Fibroblast of lung (primary cell): ENCODE measurements at regions not wholly inside any gene's neighbourhood (a gene's known extent, or its start where the extent isn't known, plus 50 kb on each side); places are given as distances from the start of the nearest gene placed in this dataset.

Experiments used
- DNase-seq, 2 donors: peaks; one replicate each; pipeline versions ENCODE4 v3.0.0 to v3.0.0-alpha.2; 2010; ENCODE audit warnings: low read depth in 2 of 2
- H2AFZ ChIP-seq: 2 replicates; pipeline ENCODE4 v1.5.1; 2012; ENCODE audit warnings: low read length, control low read depth, inconsistent platforms
- H3K27ac ChIP-seq: 2 replicates; pipeline ENCODE4 v1.5.1; 2011; ENCODE audit warnings: low read length, control low read depth; ENCODE audit not compliant: insufficient read depth
- H3K27me3 ChIP-seq: 2 replicates; pipeline ENCODE4 v1.5.1; 2011; ENCODE audit warnings: mild to moderate bottlenecking, low read length; ENCODE audit not compliant: control insufficient read depth, insufficient read depth
- H3K36me3 ChIP-seq: 2 replicates; pipeline ENCODE4 v1.5.1; 2011; ENCODE audit warnings: low read length; ENCODE audit not compliant: control insufficient read depth, insufficient read depth
- H3K4me1 ChIP-seq: 2 replicates; pipeline ENCODE4 v1.5.1; 2011; ENCODE audit warnings: low read length; ENCODE audit not compliant: control insufficient read depth, insufficient read depth; ENCODE audit errors: extremely low read depth
- H3K4me2 ChIP-seq: 2 replicates; pipeline ENCODE4 v1.5.1; 2011; ENCODE audit warnings: low read length, control low read depth; ENCODE audit not compliant: insufficient read depth; ENCODE audit errors: extremely low read depth
- H3K4me3 ChIP-seq, 4 experiments: fragments of 200-600 bp in 1 of 4; sonication (generic) in 1 of 4; replicated peaks in 1 of 4; 2 replicates each; pipeline ENCODE4 v1.5.1; 2011 to 2016; ENCODE audit warnings: low read length in 4 of 4, low read depth in 3 of 4, mild to moderate bottlenecking in 3 of 4, control low read depth in 2 of 4, inconsistent platforms in 1 of 4, mixed read lengths in 1 of 4; ENCODE audit not compliant: insufficient read depth in 1 of 4; ENCODE audit errors: control extremely low read depth in 1 of 4
- H3K79me2 ChIP-seq: 2 replicates; pipeline ENCODE4 v1.5.1; 2012; ENCODE audit warnings: mild to moderate bottlenecking, low read length, inconsistent platforms; ENCODE audit not compliant: control insufficient read depth, insufficient read depth
- H3K9ac ChIP-seq: 2 replicates; pipeline ENCODE4 v1.5.1; 2011; ENCODE audit warnings: mild to moderate bottlenecking, low read length, control low read depth; ENCODE audit not compliant: insufficient read depth
- H3K9me3 ChIP-seq: 2 replicates; pipeline ENCODE4 v1.5.1; 2012; ENCODE audit warnings: low read depth, low read length; ENCODE audit not compliant: control insufficient read depth, insufficient read depth
- H4K20me1 ChIP-seq: 2 replicates; pipeline ENCODE4 v1.5.1; 2011; ENCODE audit warnings: low read length; ENCODE audit not compliant: control insufficient read depth, insufficient read depth; ENCODE audit errors: extremely low read depth
- EZH2 ChIP-seq: IDR thresholded peaks from 2 replicates; pipeline ENCODE4 v1.5.1; 2012; ENCODE audit warnings: low read length, control low read depth, mild to moderate bottlenecking; ENCODE audit errors: missing control alignments
- TF ChIP-seq, protein P1 (sequence below), 2 donors: IDR thresholded peaks in 1 of 2; conservative IDR thresholded peaks in 1 of 2; 1 replicate in 1 of 2; 2 replicates in 1 of 2; pipeline ENCODE4 v1.5.1; 2011 to 2012; ENCODE audit warnings: low read length in 2 of 2, control low read depth in 1 of 2, inconsistent platforms in 1 of 2, low read depth in 1 of 2, mild to moderate bottlenecking in 1 of 2

DNA sequence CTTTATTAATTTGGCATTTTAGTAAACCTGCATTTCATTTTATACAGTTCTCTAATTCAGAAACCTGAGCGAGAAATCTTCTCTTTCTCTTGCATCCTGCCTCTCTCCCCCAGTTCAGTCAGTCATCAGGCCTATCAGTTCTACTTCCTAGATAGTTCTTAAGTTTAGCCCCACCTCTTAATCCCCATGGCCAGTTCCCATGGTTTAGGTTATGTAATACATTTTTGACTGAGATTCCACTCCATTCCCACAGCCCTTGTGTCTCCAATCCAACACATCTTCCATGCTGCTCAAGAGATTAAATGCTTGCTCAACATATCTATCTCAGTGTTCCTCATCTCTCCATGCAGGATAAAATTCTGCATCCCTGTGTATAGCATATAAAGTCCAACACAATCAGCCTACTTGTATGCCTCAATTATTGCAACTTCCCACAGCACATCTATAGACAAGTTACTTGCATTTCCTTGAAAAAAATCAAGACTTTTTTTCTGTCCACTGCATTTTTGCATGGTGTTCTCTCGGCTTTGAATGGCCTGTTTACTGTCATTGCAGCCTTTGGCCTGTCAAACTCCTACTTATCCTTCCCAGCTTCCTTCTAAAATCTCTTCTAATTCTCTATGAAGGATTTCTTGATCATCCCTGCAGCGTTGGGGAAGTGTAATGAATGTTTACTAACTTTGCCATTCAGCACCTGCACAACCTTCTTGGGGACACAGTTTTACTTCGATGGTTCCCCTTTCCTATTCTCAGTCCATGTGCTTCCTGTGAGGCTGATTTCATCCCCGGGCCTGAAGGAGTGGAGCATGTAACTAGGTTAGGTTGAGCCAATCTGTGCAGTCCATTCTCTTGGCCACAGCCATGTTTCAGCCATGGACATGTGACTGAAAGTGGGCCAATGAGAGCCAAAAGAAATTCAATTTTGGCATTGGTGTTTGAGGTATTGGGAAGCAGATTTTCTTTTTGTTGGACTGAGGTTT is 80.8 kb downstream of the DACT1 start:
- H3K4me1 ChIP-seq: peaks cover 2% of the 10 kb centered on the region
- no peak overlapping the region for H2AFZ ChIP-seq
- no peak for TF ChIP-seq EZH2
- TF ChIP-seq, protein P1, sequence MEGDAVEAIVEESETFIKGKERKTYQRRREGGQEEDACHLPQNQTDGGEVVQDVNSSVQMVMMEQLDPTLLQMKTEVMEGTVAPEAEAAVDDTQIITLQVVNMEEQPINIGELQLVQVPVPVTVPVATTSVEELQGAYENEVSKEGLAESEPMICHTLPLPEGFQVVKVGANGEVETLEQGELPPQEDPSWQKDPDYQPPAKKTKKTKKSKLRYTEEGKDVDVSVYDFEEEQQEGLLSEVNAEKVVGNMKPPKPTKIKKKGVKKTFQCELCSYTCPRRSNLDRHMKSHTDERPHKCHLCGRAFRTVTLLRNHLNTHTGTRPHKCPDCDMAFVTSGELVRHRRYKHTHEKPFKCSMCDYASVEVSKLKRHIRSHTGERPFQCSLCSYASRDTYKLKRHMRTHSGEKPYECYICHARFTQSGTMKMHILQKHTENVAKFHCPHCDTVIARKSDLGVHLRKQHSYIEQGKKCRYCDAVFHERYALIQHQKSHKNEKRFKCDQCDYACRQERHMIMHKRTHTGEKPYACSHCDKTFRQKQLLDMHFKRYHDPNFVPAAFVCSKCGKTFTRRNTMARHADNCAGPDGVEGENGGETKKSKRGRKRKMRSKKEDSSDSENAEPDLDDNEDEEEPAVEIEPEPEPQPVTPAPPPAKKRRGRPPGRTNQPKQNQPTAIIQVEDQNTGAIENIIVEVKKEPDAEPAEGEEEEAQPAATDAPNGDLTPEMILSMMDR (conservative IDR thresholded peaks at IDR 0.05 in 1 of 2, IDR thresholded peaks at IDR 0.05 in 1 of 2; ENCODE audit: low read depth in 1 of 2, low read length in 2 of 2): no peak
- no peak for DNase-seq
- H3K27ac ChIP-seq: no peak overlapping the region
- no peaks in the 10 kb centered on the region for H4K20me1 ChIP-seq
- no peaks in the 10 kb centered on the region for H3K9me3 ChIP-seq
- no peak overlapping the region for H3K4me3 ChIP-seq
- H3K79me2 ChIP-seq: no peaks in the 10 kb centered on the region
- H3K4me2 ChIP-seq: no peak overlapping the region
- H3K36me3 ChIP-seq: no peaks in the 10 kb centered on the region
- no peaks in the 10 kb centered on the region for H3K27me3 ChIP-seq
- H3K9ac ChIP-seq: no peak overlapping the region

DNA sequence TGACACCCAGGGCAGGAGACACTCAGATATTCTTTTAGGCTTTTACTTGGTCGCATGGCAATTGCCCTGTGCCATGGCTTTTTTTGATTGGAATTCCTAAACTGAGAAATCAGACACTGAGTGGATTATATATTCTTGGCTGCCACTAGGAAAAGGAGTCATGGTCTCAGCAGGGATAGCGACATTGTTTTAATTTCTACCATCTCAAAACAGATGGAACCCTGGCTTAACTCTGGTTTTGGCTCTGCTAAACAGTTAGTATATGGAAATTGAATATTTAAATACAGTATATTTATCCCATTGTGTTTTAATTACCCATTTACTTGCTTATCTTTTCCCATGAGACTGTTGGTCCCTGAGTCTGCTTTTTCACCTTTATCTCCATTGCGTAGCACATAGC is 84.0 kb downstream of the DACT1 start:
- Histone ChIP-seq H3K4me3 (no peak overlapping the region), H3K79me2 (no peaks in the 10 kb centered on the region), H3K27me3 (no peaks in the 10 kb centered on the region), H3K4me2 (no peak overlapping the region), H3K9ac (no peak overlapping the region), H2AFZ (no peak overlapping the region), H3K4me1 (peaks cover 2% of the 10 kb centered on the region), H4K20me1 (no peaks in the 10 kb centered on the region), H3K36me3 (no peaks in the 10 kb centered on the region), H3K9me3 (no peaks in the 10 kb centered on the region), H3K27ac (no peak overlapping the region)
- no peak for DNase-seq
- no peak for TF ChIP-seq EZH2
- TF ChIP-seq, protein P1 (conservative IDR thresholded peaks at IDR 0.05 in 1 of 2, IDR thresholded peaks at IDR 0.05 in 1 of 2; ENCODE audit: low read depth in 1 of 2, low read length in 2 of 2): no peak

DNA sequence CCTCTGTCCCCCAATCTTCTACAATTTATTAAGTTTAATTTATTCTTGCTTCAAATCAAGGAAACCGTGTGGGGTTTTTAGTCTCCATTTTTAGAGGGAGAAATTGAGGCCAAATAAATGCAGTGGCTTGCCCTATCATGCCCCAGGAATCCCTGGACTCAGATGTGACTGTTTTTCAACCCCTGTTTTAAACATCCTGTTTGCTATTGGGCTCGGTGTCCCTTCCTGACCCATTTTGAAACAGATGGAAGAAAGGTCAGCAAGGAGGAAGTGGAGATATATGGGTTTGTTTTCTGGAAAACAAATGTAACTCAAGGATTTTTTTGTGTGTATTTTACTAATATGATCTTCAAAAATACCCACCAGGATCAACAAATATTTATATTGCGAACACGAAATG is 84.7 kb downstream of the DACT1 start:
- H3K9ac ChIP-seq: no peak overlapping the region
- H3K27me3 ChIP-seq: no peaks in the 10 kb centered on the region
- no peak overlapping the region for H3K4me2 ChIP-seq
- no peak overlapping the region for H3K4me3 ChIP-seq
- no peaks in the 10 kb centered on the region for H3K9me3 ChIP-seq
- H3K79me2 ChIP-seq: no peaks in the 10 kb centered on the region
- H3K4me1 ChIP-seq: peaks cover 2% of the 10 kb centered on the region
- DNase-seq: no peak
- no peaks in the 10 kb centered on the region for H3K36me3 ChIP-seq
- H3K27ac ChIP-seq: no peak overlapping the region
- no peaks in the 10 kb centered on the region for H4K20me1 ChIP-seq
- TF ChIP-seq EZH2: no peak
- TF ChIP-seq, protein P1 (conservative IDR thresholded peaks at IDR 0.05 in 1 of 2, IDR thresholded peaks at IDR 0.05 in 1 of 2; ENCODE audit: low read depth in 1 of 2, low read length in 2 of 2): no peak
- no peak overlapping the region for H2AFZ ChIP-seq
